ENCODE measurements at regions not wholly inside any gene's neighbourhood (a gene's known extent, or its start where the extent isn't known, plus 50 kb on each side); places are given as distances from the start of the nearest gene placed in this dataset.

DNA sequence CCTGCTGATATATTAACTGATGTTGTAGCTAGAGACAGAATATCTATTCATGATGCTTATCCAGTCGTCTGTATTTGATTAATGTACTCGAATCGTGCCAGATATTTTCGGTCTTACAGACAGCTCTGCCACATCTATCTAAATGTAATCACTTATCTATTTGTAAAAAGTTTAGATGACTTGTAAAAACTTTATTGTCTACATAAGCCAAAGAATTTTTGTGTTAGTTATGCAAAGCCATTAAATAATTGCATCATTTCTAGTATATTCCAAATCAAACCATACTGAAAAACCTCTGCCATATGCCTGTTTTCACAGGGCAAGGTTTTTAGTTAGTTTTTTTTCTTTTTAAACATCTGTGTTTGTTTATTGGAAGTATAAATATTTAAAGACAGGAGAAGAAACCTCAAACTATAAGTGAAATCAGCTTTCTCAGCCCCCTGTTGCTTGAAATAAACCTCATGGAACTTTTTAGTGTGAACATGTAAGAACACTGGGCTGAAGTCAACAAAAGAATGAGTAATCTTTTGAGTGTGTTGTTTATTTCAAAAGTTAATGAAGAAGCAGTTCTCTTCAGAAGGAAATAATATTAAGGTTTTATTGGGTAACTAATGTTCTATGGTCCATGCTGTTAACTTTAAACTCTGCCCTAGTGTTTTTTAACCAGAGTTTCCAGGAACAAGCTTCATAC is 657.6 kb upstream of the SYT4 start:
- DNase-seq (no peak), ATAC-seq (ENCODE audit: low read depth) (no peak)
- POLR2A ChIA-PET = no interaction called here
- Mint-ChIP-seq H3K27me3 (no peaks in the 10 kb centered on the region), H3K4me3 (no peak overlapping the region), H3K9me3 (no peaks in the 10 kb centered on the region), H3K36me3 (ENCODE audit: low read depth) (no peaks in the 10 kb centered on the region), H3K4me1 (no peaks in the 10 kb centered on the region), H3K27ac (no peak overlapping the region)
- intact Hi-C loops (cut with micrococcal nuclease) = no loop called here
- CTCF ChIA-PET = no interaction called here
- TF ChIP-seq, protein P1, sequence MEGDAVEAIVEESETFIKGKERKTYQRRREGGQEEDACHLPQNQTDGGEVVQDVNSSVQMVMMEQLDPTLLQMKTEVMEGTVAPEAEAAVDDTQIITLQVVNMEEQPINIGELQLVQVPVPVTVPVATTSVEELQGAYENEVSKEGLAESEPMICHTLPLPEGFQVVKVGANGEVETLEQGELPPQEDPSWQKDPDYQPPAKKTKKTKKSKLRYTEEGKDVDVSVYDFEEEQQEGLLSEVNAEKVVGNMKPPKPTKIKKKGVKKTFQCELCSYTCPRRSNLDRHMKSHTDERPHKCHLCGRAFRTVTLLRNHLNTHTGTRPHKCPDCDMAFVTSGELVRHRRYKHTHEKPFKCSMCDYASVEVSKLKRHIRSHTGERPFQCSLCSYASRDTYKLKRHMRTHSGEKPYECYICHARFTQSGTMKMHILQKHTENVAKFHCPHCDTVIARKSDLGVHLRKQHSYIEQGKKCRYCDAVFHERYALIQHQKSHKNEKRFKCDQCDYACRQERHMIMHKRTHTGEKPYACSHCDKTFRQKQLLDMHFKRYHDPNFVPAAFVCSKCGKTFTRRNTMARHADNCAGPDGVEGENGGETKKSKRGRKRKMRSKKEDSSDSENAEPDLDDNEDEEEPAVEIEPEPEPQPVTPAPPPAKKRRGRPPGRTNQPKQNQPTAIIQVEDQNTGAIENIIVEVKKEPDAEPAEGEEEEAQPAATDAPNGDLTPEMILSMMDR (IDR thresholded peaks at IDR 0.05) = no peak

DNA sequence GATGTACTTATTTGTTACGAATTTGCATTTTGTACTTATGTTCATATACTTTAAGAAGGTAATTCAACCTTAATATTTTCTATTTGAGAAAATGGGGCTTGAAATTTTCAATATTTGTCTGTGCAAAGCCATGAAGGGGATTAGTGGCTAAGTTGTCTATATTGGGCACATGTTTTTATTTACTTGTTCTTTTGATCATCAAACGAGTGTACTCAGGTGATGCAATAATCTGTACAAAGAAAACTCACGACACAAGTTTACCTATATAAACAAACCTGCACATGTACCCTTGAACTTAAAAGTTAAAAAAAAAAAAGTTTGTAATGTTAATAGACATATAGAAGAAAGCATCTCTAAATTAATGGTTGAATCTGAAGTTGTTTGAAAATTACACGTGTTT is 658.9 kb upstream of the SYT4 start:
- intact Hi-C loops (cut with micrococcal nuclease) = no loop called here
- no peaks in the 10 kb centered on the region for H3K9me3 Mint-ChIP-seq

DNA sequence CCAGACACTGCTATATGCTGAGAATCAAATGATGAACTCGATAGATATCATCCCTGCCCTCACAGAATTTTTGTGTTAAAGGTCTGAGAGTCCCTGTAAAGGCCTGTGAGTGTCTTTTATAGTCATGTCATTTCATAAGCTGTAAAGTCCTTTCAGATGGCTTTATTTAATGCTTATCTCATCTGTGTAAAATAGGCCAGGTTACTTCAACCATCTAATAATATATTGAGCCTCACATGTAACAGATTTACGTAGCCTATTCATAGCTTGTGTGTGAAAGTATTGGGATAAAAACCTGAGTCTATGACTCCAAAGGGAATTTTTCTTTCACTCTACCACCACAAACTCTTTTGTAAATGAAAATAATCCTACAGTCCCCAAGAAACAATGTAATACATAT is 672.0 kb upstream of the SYT4 start:
- ChIA-PET CTCF (no interaction called here), POLR2A (no interaction called here)
- H3K36me3 Mint-ChIP-seq (ENCODE audit: low read depth) = no peaks in the 10 kb centered on the region
- no peaks in the 10 kb centered on the region for H3K9me3 Mint-ChIP-seq
- no peak overlapping the region for H3K4me3 Mint-ChIP-seq
- ATAC-seq (ENCODE audit: low read depth) (no peak), DNase-seq (no peak)
- H3K4me1 Mint-ChIP-seq = no peaks in the 10 kb centered on the region
- H3K27me3 Mint-ChIP-seq = no peaks in the 10 kb centered on the region
- TF ChIP-seq, protein P1 (IDR thresholded peaks at IDR 0.05) = no peak
- intact Hi-C loops (cut with micrococcal nuclease) = no loop called here
- H3K27ac Mint-ChIP-seq = no peak overlapping the region

More for the DNA sequence above, 658.9 kb upstream of the SYT4 start:
- DNase-seq = no peak
- ChIA-PET CTCF (no interaction called here), POLR2A (no interaction called here)
- Mint-ChIP-seq H3K36me3 (ENCODE audit: low read depth) (no peaks in the 10 kb centered on the region), H3K4me3 (no peak overlapping the region), H3K27me3 (no peaks in the 10 kb centered on the region), H3K27ac (no peak overlapping the region), H3K4me1 (no peaks in the 10 kb centered on the region)
- no peak for ATAC-seq (ENCODE audit: low read depth)
- TF ChIP-seq, protein P1 (IDR thresholded peaks at IDR 0.05) = no peak

DNA sequence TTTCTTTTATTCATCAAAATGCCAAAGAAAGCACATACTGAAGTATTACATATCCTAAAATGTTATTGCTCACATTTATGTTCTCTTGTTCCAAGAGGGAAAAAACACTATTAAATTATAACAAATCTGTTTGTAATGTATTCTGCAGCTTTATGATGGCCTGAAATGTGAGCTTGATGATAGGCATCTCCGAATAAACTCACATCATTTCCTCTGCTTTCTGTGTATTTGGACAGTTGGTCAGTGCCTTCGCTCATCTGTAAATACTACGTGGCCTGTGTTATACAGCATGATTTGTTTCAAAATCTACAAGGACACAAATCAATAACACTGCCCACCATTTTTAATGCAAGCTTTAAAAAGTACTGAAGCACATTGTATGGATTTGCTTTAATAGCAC is 672.8 kb upstream of the SYT4 start:
- TF ChIP-seq, protein P1 (IDR thresholded peaks at IDR 0.05) = no peak
- Mint-ChIP-seq H3K27ac (no peak overlapping the region), H3K4me3 (no peak overlapping the region), H3K27me3 (no peaks in the 10 kb centered on the region), H3K36me3 (ENCODE audit: low read depth) (no peaks in the 10 kb centered on the region), H3K4me1 (no peaks in the 10 kb centered on the region), H3K9me3 (no peaks in the 10 kb centered on the region)
- CTCF ChIA-PET = no interaction called here
- DNase-seq (no peak), ATAC-seq (ENCODE audit: low read depth) (no peak)
- intact Hi-C loops (cut with micrococcal nuclease) = no loop called here
- POLR2A ChIA-PET = no interaction called here

DNA sequence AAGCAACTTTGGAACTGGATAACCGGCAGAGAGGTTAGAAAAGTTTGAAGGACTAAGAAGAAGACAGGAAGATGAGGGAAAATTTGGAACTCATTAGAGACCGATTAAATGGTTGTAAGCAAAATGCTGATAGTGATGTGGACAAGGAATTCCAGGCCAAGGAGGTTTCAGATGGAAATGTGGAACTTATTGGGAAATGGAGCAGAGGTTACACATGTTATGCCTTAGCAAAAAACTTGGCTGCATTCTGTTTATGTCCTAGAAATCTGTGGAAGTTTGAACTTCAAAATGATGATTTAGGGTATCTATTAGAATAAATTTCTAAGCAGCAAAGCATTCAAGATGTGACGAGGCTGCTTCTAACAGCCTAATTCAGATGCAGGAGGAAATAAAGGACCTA is 675.1 kb upstream of the SYT4 start:
- TF ChIP-seq, protein P1 (IDR thresholded peaks at IDR 0.05) = no peak
- ChIA-PET POLR2A (no interaction called here), CTCF (no interaction called here)
- H3K4me3 Mint-ChIP-seq = no peak overlapping the region
- no peaks in the 10 kb centered on the region for H3K9me3 Mint-ChIP-seq
- no peaks in the 10 kb centered on the region for H3K36me3 Mint-ChIP-seq (ENCODE audit: low read depth)
- ATAC-seq (ENCODE audit: low read depth) = no peak
- no peaks in the 10 kb centered on the region for H3K27me3 Mint-ChIP-seq
- DNase-seq = no peak
- intact Hi-C loops (cut with micrococcal nuclease) = no loop called here
- no peaks in the 10 kb centered on the region for H3K4me1 Mint-ChIP-seq
- H3K27ac Mint-ChIP-seq = no peak overlapping the region

Data from activated B cell treated with CpG ODN at 0.5 μM for 24 hours (primary cell).